Keratinocyte (primary cell): ENCODE measurements at regions not wholly inside any gene's neighbourhood (a gene's known extent, or its start where the extent isn't known, plus 50 kb on each side); places are given as distances from the start of the nearest gene placed in this dataset.
A peak's percentile ranks its signal among the peaks of the same experiment; 100 is the strongest.

Experiments used
- DNase-seq: peaks from one replicate; pipeline ENCODE4 v3.0.0-alpha.2; 2011; ENCODE audit warnings: low read depth, missing footprints, low spot score
- FAIRE-seq: peaks from 2 replicates; lab custom pipeline; 2011; peaks lifted over from hg19 to GRCh38; lab: Jason Lieb, UNC
- H2AFZ ChIP-seq: 2 replicates; pipeline ENCODE4 v1.6.0; 2012; ENCODE audit warnings: low read length, control low read depth, inconsistent platforms; ENCODE audit not compliant: control insufficient read depth
- H3K27ac ChIP-seq: 2 replicates; pipeline ENCODE4 v1.5.1; 2011; ENCODE audit warnings: low read length; ENCODE audit not compliant: control insufficient read depth, insufficient read depth
- H3K27me3 ChIP-seq: 3 replicates; pipeline ENCODE4 v1.6.0; 2011; ENCODE audit warnings: low read length; ENCODE audit not compliant: control insufficient read depth, insufficient read depth; ENCODE audit errors: extremely low read depth
- H3K36me3 ChIP-seq, 2 experiments: 2 replicates in 1 of 2; 3 replicates in 1 of 2; pipeline ENCODE4 v1.5.1; 2011; ENCODE audit warnings: low read length in 2 of 2, mild to moderate bottlenecking in 1 of 2; ENCODE audit not compliant: control insufficient read depth in 2 of 2, insufficient read depth in 2 of 2; ENCODE audit errors: extremely low read depth in 1 of 2
- H3K4me1 ChIP-seq: 3 replicates; pipeline ENCODE4 v1.5.1; 2011; ENCODE audit warnings: low read length; ENCODE audit not compliant: control insufficient read depth, insufficient read depth; ENCODE audit errors: extremely low read depth
- H3K4me2 ChIP-seq: 3 replicates; pipeline ENCODE4 v1.6.0; 2011; ENCODE audit warnings: low read depth, low read length; ENCODE audit not compliant: control insufficient read depth, insufficient read depth; ENCODE audit errors: extremely low read depth
- H3K4me3 ChIP-seq, 3 experiments: fragments of 200-600 bp in 1 of 3; sonication (generic) in 1 of 3; 2 replicates in 2 of 3; 3 replicates in 1 of 3; pipeline ENCODE4 v1.5.1; 2011 to 2016; ENCODE audit warnings: low read length in 3 of 3, mild to moderate bottlenecking in 3 of 3, control low read depth in 2 of 3, inconsistent platforms in 1 of 3, low read depth in 1 of 3, mixed read lengths in 1 of 3, mixed run types in 1 of 3, moderate library complexity in 1 of 3; ENCODE audit not compliant: control insufficient read depth in 2 of 3, insufficient read depth in 2 of 3; ENCODE audit errors: extremely low read depth in 1 of 3
- H3K79me2 ChIP-seq: 2 replicates; pipeline ENCODE4 v1.6.0; 2012; ENCODE audit warnings: low read length; ENCODE audit not compliant: control insufficient read depth, insufficient read depth
- H3K9ac ChIP-seq: 3 replicates; pipeline ENCODE4 v1.6.0; 2011; ENCODE audit warnings: low read length; ENCODE audit not compliant: control insufficient read depth, insufficient read depth; ENCODE audit errors: extremely low read depth
- H3K9me1 ChIP-seq: 3 replicates; pipeline ENCODE4 v1.6.0; 2011; ENCODE audit warnings: low read length; ENCODE audit not compliant: control insufficient read depth, insufficient read depth; ENCODE audit errors: extremely low read depth
- H3K9me3 ChIP-seq: 2 replicates; pipeline ENCODE4 v1.5.1; 2012; ENCODE audit warnings: low read depth, low read length; ENCODE audit not compliant: control insufficient read depth
- H4K20me1 ChIP-seq: 3 replicates; pipeline ENCODE4 v1.6.0; 2011; ENCODE audit warnings: low read length; ENCODE audit not compliant: control insufficient read depth, insufficient read depth; ENCODE audit errors: extremely low read depth
- CTCF ChIP-seq, 3 experiments: IDR thresholded peaks in 1 of 3; conservative IDR thresholded peaks in 1 of 3; optimal IDR thresholded peaks in 1 of 3; 2 replicates in 2 of 3; 3 replicates in 1 of 3; pipeline versions ENCODE3 to v1.5.1; 2011; ENCODE audit warnings: low read length in 3 of 3, mild to moderate bottlenecking in 3 of 3, moderate library complexity in 2 of 3, control low read depth in 1 of 3, inconsistent platforms in 1 of 3; ENCODE audit not compliant: insufficient read depth in 2 of 3; ENCODE audit errors: extremely low read depth in 1 of 3
- EZH2 ChIP-seq: IDR thresholded peaks from one replicate; pipeline ENCODE4 v1.6.1; 2012; ENCODE audit warnings: inconsistent platforms, mild to moderate bottlenecking, low read length, moderate library complexity
- dilution Hi-C: fragments of 300-500 bp; cut with MboI; formaldehyde crosslinking; loops from one replicate; pipeline ENCODE4 v1.7.0; 2020; ENCODE audit warnings: low sequenced_read_pairs; ENCODE audit not compliant: extremely low pct_ligation_motif_present

DNA sequence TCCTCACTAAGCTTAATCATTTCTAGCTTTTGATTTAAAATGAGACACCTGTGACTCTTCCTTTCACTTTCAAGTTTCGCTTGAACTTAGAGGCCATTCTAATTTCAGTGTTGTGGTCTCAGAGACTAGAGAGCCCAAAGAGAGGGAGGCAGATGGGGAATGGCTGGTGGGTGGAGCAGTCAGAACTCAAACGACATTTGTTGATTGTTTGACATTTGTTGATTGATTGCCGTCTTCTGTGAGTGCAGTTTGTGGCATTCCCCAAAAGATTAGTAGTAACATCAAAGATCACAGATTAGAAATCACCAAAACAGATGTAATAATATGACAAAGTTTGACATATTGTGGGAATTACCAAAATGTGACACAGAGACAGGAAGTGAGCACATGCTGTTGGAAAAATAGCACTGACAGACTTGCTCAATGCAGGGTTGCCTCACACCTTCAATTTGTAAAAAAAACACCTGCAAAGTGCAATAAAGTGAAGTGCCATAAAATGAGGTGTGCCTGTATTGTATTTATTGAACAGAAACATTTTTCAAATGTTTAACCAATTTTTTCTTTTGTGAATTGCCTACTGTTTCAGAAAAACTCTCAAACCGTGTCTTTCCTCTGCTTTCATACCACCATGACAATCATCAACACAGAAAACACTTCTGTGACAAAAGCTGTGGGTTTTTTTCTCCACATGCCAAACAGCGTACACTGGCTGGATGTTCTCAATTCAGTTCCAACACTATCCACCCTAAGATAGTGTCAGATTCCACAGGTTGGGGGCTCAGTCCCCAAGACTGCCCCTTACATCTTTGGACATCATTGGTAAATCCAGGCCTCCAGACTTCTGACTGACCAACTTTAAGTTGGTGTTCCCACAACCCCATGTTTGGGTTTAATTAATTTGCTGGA, 376.3 kb upstream of the RGS6 start:
- Histone ChIP-seq H3K4me2 (no peak overlapping the region), H3K9me1 (no peaks in the 10 kb centered on the region), H4K20me1 (no peaks in the 10 kb centered on the region), H3K4me3 (no peak overlapping the region), H3K27me3 (no peaks in the 10 kb centered on the region), H2AFZ (no peak overlapping the region), H3K27ac (peak overlapping the region; percentile 55), H3K9me3 (no peaks in the 10 kb centered on the region), H3K36me3 (peaks cover 0 to 2% of the 10 kb centered on the region in 2 experiments), H3K79me2 (no peaks in the 10 kb centered on the region), H3K4me1 (peaks cover 3% of the 10 kb centered on the region), H3K9ac (no peak overlapping the region)
- TF ChIP-seq EZH2 (no peak), CTCF (optimal IDR thresholded peaks at IDR 0.05 in 1 of 3, IDR thresholded peaks at IDR 0.05 in 1 of 3, conservative IDR thresholded peaks at IDR 0.05 in 1 of 3; ENCODE audit: extremely low read depth in 1 of 3, insufficient read depth in 2 of 3, low read length in 3 of 3) (no peak)
- dilution Hi-C loops: no loop called here
- peak; percentile 23 for FAIRE-seq
- DNase-seq: no peak

DNA sequence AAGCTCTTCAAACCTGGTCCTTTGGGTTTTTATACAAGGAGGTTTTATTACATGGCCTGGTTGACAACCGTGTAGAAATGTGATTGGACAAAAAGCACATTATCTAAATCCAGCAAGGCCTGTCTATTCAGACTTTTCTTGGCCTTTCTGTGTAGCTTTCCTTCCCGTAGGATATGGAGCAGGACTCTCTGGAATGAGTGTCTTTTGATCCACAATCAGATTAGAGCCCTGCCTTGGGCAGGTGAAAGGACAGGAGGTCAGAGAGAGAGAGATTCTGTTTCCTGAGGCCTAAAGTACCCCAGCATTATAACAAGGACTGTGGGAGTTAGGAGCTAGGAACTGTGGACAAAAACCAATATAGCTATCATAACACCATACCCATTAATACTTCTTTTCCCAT, 375.5 kb upstream of the RGS6 start:
- Histone ChIP-seq H3K36me3 (peaks cover 0 to 2% of the 10 kb centered on the region in 2 experiments), H3K9me3 (no peaks in the 10 kb centered on the region), H3K4me3 (no peak overlapping the region), H3K4me2 (no peak overlapping the region), H2AFZ (no peak overlapping the region), H3K9me1 (no peaks in the 10 kb centered on the region), H3K9ac (no peak overlapping the region), H3K27me3 (no peaks in the 10 kb centered on the region), H3K27ac (no peak overlapping the region), H3K4me1 (peaks cover 3% of the 10 kb centered on the region), H4K20me1 (no peaks in the 10 kb centered on the region), H3K79me2 (no peaks in the 10 kb centered on the region)
- TF ChIP-seq CTCF (optimal IDR thresholded peaks at IDR 0.05 in 1 of 3, IDR thresholded peaks at IDR 0.05 in 1 of 3, conservative IDR thresholded peaks at IDR 0.05 in 1 of 3; ENCODE audit: extremely low read depth in 1 of 3, insufficient read depth in 2 of 3, low read length in 3 of 3): no peak
- no peak for TF ChIP-seq EZH2
- FAIRE-seq: no peak
- no peak for DNase-seq
- dilution Hi-C loops: no loop called here
